ENCODE measurements at regions not wholly inside any gene's neighbourhood (a gene's known extent, or its start where the extent isn't known, plus 50 kb on each side); places are given as distances from the start of the nearest gene placed in this dataset.

DNA sequence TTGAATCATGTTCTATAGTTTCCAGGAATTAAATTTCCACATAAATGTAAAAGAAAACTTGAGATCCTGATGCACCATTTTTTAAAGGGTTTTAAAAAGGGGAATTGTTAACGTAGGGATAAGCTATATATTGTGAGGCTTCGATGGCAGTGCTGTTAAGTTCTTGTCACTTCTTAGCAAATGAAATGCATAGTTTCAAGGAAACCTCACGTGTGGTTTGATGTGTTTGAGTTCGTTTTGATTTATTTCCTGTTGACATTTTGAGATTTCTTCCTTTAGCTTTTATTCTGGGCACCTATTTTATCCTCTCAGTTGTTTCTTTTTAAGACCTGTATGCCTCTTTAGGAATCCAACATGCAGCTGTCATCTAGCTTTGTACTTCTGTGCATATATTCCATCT, 301.0 kb downstream of the DOCK8 start:
- no peak for FAIRE-seq

DNA sequence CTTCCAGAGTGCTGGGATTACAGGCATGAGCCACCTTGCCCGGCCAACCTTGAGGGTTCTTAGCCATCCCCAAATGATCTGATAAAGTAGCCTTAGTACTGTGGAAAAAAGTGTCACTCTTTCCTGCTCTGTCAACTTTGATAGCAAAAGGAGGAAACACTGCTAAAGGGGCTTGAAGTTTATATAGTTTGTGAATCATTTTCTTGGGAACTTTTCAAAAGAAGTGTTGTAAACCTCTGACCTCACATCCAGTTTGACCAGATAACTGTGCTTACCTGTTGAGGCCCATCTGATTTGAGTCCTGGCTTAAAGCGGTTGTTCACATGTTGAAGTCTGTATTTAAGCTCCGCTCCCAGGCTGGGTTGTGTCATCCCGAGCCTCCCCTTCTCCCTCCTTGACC, 303.3 kb downstream of the DOCK8 start:
- FAIRE-seq = no peak

DNA sequence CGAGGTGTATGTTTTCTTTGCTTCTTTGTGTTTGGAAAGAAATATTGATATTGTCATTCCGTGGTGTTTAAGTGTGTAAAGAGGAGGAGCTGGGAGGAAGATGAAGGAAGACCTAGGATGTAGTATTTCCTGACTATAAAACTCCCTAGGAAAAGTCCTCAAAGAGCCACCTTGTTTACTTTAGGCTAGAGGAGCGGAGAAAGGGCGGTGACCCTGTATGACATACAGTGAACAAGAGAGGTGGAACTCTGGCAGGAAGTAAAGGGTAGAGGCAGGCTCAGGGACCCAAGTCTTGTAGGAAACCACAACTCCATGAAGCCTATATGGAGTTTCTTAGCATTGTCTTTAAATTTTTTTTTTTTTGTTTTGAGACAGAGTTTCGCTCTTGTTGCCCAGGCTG, 303.9 kb downstream of the DOCK8 start:
- FAIRE-seq = no peak

DNA sequence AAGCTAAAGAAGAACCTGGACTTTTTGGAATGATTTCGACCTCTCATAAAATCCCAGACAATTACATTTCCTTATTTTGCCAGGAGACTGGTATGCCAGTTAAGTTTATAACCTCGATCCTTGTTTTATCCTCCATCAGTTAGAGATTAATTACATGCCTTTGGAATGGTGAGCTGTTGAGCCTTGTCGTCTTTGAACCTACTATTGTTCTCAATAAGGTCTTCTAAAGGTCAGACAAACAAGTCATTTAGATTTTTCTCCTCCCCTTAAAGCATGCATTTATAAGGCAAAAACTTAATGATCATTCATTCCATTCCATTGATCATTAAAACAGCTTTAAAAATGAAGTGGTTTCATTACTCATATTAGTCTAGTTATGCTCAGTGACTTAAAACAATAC, 304.9 kb downstream of the DOCK8 start:
- no peak for FAIRE-seq

DNA sequence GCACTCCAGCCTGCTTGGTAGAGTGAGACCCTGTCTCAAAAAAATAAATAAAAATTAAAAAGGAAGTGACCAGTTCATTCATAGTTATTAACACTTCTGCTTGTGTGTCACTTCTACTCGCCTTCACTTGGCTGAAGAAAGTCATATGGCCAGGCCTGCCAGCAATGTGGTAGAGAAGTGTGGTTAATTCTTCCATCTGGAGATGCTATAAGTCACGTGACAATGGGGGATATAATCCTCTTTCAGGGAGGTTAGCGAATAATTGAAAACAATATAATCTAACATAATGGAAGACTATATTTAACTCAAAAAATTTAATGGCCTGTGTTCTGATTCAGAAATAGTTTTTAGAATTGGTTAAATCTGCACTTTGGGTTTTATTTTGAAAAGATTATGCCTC, 305.6 kb downstream of the DOCK8 start:
- FAIRE-seq = no peak

DNA sequence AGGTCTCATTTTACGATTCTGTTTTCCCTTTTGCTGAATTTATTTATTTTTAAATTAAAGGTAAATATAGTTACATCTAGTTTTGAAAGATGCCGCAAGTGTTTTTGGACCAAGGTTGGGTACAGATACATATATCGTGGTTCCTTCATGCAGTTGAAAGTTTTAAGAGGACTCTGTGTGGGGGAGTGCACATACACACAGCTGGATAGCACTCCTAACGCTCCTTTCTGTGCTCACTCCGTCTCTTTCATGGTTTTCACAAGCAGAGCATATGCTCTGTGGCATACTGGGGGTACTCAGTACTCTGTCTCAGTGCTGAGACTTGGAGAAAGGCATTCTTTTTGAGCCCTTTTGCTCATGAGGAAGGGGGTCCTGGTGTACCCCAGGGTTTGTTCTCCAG, 307.5 kb downstream of the DOCK8 start:
- FAIRE-seq = no peak

DNA sequence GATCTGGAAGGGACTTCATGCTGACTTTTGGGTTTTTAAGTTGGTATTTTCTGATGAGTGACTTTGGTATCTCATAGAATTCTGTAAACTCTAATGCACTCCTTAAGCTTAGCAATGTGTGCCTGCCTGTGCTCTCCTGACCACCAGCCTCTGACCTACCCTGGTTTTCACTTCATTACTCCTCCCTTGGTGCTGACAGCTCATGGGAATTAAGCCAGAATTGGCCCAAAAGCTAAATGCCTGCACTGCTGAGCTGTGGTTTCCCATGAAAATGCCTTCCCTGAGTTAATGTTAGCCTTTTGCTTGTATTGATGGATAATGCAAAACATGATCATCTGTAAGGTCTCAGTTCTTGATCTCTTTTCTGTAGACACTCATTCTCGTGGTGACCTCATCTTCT, 308.0 kb downstream of the DOCK8 start:
- FAIRE-seq = no peak

DNA sequence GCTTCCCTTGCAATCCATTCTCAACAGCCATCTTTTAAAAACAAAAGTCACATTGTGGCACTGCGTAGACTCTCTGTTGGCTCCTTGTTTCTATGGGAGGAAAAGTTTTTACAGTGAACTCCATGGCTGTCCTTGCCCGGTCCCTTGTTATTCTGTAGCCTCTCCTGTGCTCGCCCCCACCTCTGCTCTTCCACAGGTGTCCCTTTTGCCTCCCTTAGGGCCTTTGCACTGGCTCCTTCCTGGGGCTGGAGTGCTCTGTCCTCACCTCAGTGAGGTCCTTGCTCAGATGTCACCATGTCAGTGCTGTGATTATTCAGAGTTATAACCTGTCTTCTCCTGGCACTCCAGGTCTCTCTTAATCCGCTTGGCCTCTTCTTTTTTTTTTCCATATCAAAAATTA, 308.8 kb downstream of the DOCK8 start:
- FAIRE-seq = no peak

DNA sequence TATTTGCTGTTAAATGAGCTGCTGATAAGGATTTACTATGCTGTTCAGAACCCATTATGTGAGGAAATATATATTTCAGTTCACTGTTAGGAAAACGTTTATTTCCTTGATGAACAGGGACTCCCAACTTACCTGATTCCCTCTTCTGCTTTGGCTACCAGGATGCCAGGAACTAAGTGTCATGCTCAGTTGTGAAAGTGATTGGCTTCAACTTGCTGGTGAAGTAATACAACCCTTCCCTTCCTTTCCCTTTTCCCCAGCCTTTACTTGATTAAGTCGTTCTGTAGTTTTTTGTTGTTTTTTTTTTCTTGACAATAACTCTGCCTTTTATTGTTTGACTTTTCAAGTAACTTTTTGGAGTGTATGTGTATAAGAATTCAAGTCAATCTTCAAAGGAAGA, 309.3 kb downstream of the DOCK8 start:
- FAIRE-seq = no peak

DNA sequence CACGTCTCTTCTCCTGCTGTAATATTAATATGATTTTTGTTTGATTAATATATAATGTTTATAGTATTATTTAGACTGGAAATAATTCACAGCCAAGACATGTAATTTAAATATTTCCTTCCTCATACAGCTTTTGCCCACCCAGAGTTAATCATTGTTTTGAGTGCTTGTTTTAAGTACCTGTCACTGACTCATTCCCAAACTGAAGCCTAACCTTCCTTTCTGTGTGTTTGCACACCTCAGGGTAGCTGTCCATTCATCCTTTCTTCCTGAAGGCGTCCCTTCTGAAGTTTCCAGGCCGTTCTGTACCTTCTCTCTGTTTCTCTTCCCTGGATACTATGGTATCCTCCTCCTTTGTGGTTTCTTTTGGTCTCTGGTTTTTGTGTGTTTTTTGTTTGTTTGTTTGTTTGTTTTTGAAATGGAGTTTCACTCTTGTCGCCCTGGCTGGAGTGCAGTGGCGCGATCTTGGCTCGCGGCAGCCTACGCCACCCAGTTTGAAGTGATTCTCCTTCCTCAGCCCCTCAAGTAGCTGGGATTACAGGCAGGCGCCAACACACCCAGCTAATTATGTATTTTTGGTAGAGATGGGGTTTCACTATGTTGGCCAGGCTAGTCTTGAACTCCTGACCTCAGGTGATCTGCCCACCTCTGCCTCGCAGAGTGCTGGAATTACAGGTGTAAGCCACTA, 312.4 kb downstream of the DOCK8 start:
- FAIRE-seq = no peak

DNA sequence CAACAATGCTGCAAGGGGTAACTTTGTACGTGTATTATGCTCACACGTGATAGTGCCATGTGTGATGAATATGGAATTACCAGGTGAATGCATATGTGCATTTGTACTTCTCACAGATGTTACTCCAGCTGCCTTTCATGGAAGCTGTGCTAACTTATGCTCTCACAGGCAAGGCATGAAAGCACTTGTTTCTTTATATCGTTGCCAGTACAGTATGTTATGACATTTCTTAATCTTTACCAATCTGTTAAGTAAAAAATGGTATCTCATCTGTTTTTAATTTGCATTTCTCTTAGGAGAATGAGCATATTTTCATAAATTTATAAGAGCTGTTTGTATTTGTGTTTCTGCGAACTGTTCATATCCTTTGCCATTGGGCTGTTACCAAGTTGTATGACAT, 311.8 kb upstream of the DMRT1 start:
- no peak for FAIRE-seq

DNA sequence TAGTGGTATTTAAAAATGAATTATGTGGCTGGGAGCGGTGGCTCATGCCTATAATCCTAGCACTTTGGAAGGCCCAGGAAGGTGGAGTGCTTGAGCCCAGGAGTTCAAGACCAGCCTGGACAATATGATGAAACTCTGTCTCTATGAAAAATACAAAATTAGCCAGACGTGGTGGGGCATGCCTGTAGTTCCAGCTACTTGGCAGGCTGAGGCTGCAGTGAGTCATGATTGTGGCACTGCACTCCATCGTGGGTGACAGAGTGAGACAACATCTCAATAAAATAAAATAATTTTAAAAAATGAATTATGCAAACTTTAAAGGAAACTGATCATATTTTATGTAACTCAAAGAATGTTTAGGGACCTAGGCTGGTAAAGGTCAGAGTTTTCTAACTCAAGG, 310.8 kb upstream of the DMRT1 start:
- no peak for FAIRE-seq

DNA sequence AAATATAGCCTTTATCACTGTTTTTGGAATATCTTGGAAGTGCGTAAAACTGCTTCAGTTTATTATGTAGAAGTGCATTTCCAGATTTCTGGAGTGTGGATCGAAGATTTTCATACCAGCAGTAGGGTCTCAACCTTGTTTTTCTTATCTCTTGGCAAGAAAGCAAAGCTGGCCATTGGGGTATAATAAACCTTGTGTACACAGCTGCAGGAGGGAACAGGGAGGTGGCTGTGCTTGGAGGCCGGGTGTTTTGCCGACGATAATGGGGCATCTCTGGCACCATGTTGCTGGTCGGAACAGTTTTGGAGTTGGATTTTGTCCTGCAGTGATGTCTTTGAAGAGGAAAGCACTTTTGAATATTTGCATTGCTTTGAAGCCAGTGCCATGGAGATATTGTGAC, 308.8 kb upstream of the DMRT1 start:
- FAIRE-seq = no peak

DNA sequence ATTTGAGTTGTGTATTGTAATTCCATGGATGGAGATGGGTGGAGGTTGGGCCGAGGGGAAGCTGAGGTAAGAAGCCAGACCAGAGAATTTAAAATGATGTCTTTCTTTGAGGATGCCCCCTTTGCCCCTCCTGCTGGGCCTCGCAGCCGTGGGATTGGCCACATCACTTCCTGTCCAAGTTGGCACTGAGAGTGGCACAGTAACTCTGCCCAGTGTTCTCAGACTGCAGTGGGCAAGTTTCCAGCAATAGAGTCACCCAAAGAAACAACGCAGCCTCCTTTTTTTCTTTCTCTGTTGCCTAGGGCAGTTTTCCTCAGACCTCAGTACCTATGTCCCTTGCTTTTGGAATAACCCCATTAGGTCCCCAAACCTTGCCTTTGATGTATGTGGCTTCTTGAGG, 306.6 kb upstream of the DMRT1 start:
- FAIRE-seq = no peak

DNA sequence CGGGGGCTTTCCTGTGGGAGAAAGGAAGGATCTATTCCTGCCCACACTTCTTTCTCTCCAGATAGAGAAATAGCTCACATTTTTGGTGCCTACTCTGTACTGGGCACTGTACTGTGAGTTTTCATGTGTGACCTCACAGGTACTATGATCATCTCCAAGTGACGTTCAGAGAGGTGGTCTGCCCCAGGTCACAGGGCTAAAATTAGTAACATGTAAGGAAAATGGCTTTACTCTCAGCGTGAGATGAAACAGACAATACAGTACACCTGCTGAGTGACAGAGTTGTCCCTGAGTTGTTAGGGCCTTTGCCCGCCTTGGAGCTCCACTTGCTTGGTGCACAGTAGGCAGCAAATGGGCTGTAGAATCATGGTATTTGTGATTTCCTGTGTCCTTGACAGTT, 306.1 kb upstream of the DMRT1 start:
- no peak for FAIRE-seq

DNA sequence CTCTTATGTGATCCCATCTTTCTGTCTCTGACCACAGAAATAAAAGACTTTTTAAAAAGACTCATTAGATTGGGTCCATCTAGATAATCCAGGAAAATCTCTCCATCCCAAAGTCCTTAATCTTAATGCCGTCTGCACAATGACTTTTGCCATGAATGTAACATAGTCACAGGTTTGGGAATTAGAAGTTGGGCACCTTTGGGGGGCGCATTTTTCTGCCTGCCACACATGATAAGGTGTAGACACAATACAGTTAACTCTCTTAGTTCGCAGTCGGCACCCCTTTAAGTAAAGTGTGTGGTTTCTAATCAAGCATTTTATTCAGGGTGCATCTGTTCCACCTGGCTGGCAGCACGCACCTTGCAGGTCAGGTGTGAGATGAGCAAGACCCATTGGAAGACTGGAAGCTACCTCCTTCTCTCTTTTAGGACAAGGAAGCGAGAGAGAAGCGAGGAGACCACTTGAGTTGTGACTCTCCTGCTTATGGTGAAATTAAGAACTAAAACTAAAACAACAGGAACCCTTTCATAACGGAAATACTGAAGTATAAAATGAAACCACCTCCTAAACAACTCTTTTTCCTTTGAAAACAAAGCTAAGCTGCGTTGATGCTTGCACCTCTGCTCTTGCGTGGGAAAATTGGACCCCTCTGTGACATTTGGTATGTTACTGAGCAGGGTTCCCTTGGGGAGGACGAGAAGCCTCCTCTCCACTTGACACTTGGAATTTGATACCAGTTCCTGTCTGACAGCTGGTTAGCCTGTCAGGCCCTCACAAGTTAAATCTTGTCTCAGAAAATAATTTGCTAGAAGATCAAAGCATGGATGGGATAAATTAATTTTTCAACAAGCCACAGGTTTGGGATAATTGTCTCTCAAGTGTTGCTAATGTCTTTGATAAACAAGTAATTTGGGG, 304.6 kb upstream of the DMRT1 start:
- no peak for FAIRE-seq

DNA sequence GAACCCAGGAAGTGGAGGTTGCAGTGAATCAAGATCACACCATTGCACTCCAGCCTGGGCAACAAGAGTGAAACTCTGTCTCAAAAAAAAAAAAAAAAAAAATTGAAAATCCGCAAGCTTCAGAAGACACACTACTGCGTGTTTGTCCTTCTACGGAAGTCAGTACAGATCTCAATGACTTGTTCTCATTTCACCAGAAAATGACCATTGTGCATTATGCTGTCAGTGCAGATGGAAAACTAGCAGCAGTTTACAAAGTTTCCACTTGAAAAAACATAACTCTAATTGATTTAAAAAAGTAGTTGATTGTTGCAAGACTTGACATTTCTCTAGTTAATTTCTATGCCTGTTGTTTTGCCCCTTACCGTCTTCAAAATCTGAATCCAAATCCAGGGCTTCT, 298.0 kb upstream of the DMRT1 start:
- FAIRE-seq = no peak

DNA sequence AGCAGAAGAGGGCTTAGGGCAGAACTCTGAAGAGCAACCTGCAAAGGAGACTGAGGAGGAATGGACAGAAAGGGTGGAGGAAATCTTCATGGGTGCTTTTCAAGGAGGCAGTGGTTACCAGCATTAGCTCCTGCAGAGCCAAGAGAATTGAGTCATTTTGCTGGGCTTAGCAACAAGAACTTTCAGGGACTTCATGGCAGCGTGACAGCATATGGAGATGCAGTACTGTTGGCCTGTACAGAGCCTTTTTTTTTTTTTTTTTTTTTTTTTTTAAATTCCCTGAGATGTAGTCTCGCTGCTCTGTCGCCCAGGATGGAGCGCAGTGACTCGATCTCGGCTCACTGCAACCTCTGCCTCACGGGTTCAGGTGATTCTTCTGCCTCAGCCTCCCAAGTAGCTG, 296.0 kb upstream of the DMRT1 start:
- no peak for FAIRE-seq

DNA sequence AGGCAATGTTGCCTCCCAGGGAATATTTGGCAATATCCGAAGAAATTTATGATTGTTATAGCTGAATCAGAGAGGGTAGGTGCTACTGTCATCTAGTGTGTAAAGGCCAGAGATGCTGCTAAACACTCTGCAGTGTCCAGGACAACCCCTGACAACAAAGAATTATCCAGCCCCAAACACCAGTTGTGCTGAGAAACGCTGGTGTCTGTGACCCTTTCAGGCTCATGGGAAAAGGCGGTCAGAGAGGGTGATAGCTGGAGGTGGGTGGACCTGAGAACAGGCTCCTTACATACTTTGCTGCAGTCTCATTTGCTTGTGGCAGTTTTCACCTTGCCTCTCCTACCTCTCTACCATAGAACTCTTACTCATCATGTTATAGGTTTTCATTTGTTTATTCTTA, 295.3 kb upstream of the DMRT1 start:
- no peak for FAIRE-seq

DNA sequence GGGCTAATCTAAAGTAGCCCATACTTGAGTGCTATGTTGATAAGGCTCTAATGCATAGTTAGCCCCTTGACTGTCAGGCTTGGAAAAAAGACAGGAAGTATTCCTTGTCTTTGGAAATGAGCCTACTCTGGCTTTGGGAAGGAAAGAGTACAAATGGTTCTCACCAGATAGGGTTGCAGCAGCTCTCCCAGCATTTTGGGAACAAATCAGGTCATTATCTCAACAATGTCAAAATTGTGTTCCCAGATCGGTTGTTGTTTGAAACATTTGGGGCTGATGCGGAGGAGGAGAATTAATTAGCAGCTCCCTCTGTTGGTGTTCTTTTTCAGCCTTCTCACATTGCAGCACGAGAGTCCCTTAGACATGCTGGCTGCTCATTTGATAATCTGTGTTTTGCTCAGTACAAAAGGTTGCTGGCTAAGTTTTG, 294.7 kb upstream of the DMRT1 start:
- FAIRE-seq = no peak

DNA sequence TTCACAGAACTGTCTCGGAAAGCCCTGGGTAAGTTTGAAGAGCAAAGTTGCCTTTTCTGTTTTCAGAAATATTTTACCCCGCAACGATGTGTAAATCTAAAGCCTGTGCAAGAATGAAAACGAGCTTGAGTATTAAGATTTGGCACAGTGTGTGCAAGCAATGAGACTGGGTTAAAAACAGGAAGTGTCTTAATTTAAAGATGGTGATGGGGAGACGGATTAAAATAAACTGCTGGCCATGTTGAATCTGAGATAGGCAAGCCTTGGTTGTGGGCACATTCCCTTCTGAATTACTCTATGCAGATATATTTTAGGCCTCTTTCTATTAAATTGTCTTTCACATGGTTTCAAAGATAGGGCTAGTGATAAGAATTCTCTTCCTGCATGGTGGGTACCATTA, 294.2 kb upstream of the DMRT1 start:
- no peak for FAIRE-seq

DNA sequence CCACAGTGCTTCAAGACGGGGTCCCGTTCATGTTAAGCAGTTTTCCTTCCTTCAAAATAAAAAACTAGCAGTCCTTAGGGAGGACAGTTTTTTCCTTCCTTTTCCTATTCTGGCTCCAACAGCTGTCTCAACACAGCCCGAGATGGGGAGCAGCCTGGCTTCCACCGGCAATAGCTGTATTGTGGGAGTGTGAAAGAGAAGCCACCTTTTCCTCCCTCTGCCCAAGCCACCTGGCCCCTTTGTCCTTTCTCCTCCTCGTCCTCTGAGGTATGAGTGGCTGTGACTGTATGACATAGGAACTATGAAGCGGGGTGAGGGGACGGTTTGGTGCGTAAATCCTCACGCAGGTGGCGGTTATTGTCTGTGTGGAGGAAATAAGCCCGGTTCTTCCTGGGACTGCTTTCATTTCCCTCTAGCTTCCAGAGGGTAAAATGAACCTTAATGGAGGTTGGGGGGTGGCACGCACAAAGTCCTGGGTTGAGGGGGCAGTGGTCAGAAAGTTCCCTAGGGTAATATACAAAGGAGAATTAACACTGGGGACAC, 292.0 kb upstream of the DMRT1 start:
- no peak for FAIRE-seq

DNA sequence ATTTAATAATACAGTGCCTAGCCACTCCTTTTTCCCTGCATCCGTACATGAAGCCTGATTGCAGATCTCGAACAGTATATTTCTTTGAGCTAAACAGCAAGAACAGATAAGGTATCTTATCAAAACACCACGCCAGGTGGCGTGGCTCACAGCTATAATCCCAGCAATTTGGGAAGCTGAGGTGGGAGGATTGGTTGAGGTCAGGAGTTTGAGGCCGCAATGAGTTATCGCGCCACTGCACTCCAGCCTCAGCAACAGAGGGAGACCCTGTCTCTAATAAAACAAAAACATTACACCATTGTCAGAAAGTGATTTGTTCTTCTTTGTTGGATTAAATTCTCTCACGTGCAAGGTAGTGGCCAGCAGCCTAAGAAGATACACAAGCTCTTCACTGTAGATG, 291.2 kb upstream of the DMRT1 start:
- no peak for FAIRE-seq

Data from islet of Langerhans (tissue), 1 donor.